K562 (cell line): ENCODE measurements at regions not wholly inside any gene's neighbourhood (a gene's known extent, or its start where the extent isn't known, plus 50 kb on each side); places are given as distances from the start of the nearest gene placed in this dataset.

ENCODE experiments used
- ATAC-seq: fragments of 200-7000 bp; cut with Tn5 transposase; 3 replicates; pipeline ENCODE4 v1.9.1; 2020; ENCODE audit warnings: moderate library complexity
- BruUV-seq: library from RNA; stranded (reverse); fragments of 400-500 nt; replicated peaks from 2 replicates; lab custom pipeline; 2021; lab: Mats Ljungman, UMichigan
- CTCF ChIA-PET: fragments of 300-600 bp; formaldehyde crosslinking; extraction: SDS; loops from one replicate; lab custom pipeline; 2021; ENCODE audit warnings: low intra/inter-chr PET ratio; lab: Yijun Ruan, JAX
- POLR2A ChIA-PET: fragments of 300-600, 350-650 bp; sonication (Branson Sonifier 250); formaldehyde crosslinking; extraction: SDS; loops from one replicate; lab custom pipeline; 2021; ENCODE audit warnings: antibody characterized with exemption, inconsistent platforms; lab: Yijun Ruan, JAX
- DNase-seq, 4 experiments: peaks; one replicate each; pipeline versions ENCODE4 v3.0.0 to v3.0.0-alpha.2; 2011 to 2018; ENCODE audit warnings: low spot score in 3 of 4, mixed read lengths in 3 of 4; ENCODE audit errors: extremely low read depth in 1 of 4
- FAIRE-seq: peaks from 2 replicates; lab custom pipeline; 2011; peaks lifted over from hg19 to GRCh38; lab: Jason Lieb, UNC
- H2AFZ ChIP-seq: 2 replicates; pipeline ENCODE4 v1.6.0; 2011; ENCODE audit warnings: low read depth, low read length, control low read depth, inconsistent platforms
- H3K27ac ChIP-seq: fragments of 200-600 bp; 3 replicates; pipeline ENCODE4 v1.8.0; 2011; ENCODE audit warnings: low read depth, mild to moderate bottlenecking, control low read depth, inconsistent platforms, low read length, moderate library complexity, mixed read lengths; ENCODE audit errors: extremely low read depth
- H3K27me3 ChIP-seq, 2 experiments: fragments of 300-600 bp in 1 of 2; 2 replicates in 1 of 2; 3 replicates in 1 of 2; pipeline versions ENCODE4 v1.6.0 to v1.8.0; 2011; ENCODE audit warnings: inconsistent platforms in 2 of 2, low read length in 2 of 2, mild to moderate bottlenecking in 1 of 2, mixed read lengths in 1 of 2, moderate library complexity in 1 of 2; ENCODE audit not compliant: control insufficient read depth in 2 of 2, insufficient read depth in 2 of 2
- H3K36me3 ChIP-seq: fragments of 300-600 bp; 3 replicates; pipeline ENCODE4 v1.8.0; 2011; ENCODE audit warnings: mild to moderate bottlenecking, low read length, inconsistent platforms; ENCODE audit not compliant: control insufficient read depth, insufficient read depth
- H3K4me1 ChIP-seq, 2 experiments: fragments of 200-600 bp in 1 of 2; replicated peaks in 1 of 2; 2 replicates in 1 of 2; 3 replicates in 1 of 2; pipeline versions ENCODE4 v1.5.1 to v1.8.0; 2011; ENCODE audit warnings: inconsistent platforms in 2 of 2, low read length in 2 of 2, mild to moderate bottlenecking in 1 of 2, mixed read lengths in 1 of 2, moderate library complexity in 1 of 2; ENCODE audit not compliant: control insufficient read depth in 2 of 2, insufficient read depth in 2 of 2
- H3K4me2 ChIP-seq: 2 replicates; pipeline ENCODE4 v1.6.1; 2011; ENCODE audit warnings: low read length, control low read depth, inconsistent platforms, mixed read lengths; ENCODE audit not compliant: insufficient read depth
- H3K4me3 ChIP-seq: fragments of 200-600 bp; sonication (generic), shearing (Covaris generic); 2 replicates; pipeline ENCODE4 v1.5.1; 2016; ENCODE audit warnings: control low read depth, inconsistent platforms
- H3K79me2 ChIP-seq: fragments of 200-600 bp; 3 replicates; pipeline ENCODE4 v1.8.0; 2011; ENCODE audit warnings: low read length, inconsistent platforms; ENCODE audit not compliant: control insufficient read depth, insufficient read depth
- H3K9ac ChIP-seq, 2 experiments: 2 replicates each; pipeline versions ENCODE4 v1.6.0 to v1.6.1; 2011; ENCODE audit warnings: low read depth in 2 of 2, low read length in 2 of 2, control low read depth in 1 of 2, inconsistent platforms in 1 of 2, mild to moderate bottlenecking in 1 of 2, mixed read lengths in 1 of 2; ENCODE audit not compliant: insufficient read depth in 1 of 2
- H3K9me1 ChIP-seq: one replicate; pipeline ENCODE4 v1.6.0; 2011; ENCODE audit warnings: inconsistent platforms, mild to moderate bottlenecking, low read length, moderate library complexity; ENCODE audit not compliant: control insufficient read depth, insufficient read depth
- H3K9me3 ChIP-seq: replicated peaks from 2 replicates; pipeline ENCODE4 v1.5.1; 2011; ENCODE audit warnings: low read depth, low read length, inconsistent platforms; ENCODE audit not compliant: control insufficient read depth, insufficient read depth
- H4K20me1 ChIP-seq: replicated peaks from 2 replicates; pipeline ENCODE4 v1.6.1; 2011; ENCODE audit warnings: low read length, inconsistent platforms, mixed read lengths; ENCODE audit not compliant: control insufficient read depth, insufficient read depth
- BRD9 ChIP-seq: fragments of 450-650 bp; IDR thresholded peaks from 2 replicates; pipeline ENCODE4 v1.6.1; 2018; ENCODE audit warnings: low read depth; ENCODE audit not compliant: partially characterized antibody
- CCAR2 ChIP-seq: fragments of 200-400 bp; formaldehyde crosslinking; IDR thresholded peaks from 2 replicates; pipeline ENCODE4 v1.6.1; 2017; ENCODE audit warnings: mild to moderate bottlenecking, low read depth, low read length
- ETV1 ChIP-seq: fragments of 450-650 bp; conservative IDR thresholded peaks from 2 replicates; pipeline ENCODE4 v1.6.1; 2016; ENCODE audit warnings: missing genetic modification characterization, control low read depth, low read depth, missing compliant biosample characterization
- FOSL1 ChIP-seq: fragments of 200-800 bp; sonication (Bioruptor generic); conservative IDR thresholded peaks from 2 replicates; pipeline ENCODE4 v1.6.1; 2016; ENCODE audit warnings: missing genetic modification characterization, missing compliant biosample characterization
- RBBP5 ChIP-seq: fragments of 200-600 bp; sonication (generic); IDR thresholded peaks from 2 replicates; pipeline ENCODE4 v1.6.1; 2012; ENCODE audit warnings: borderline replicate concordance, mild to moderate bottlenecking, low read length, control low read depth, inconsistent platforms; ENCODE audit not compliant: insufficient read depth, poor library complexity, severe bottlenecking
- RFX1 ChIP-seq: fragments of 450-650 bp; IDR thresholded peaks from 2 replicates; pipeline ENCODE4 v1.6.1; 2016; ENCODE audit warnings: mild to moderate bottlenecking, moderate library complexity
- SNIP1 ChIP-seq: fragments of 450-650 bp; IDR thresholded peaks from 2 replicates; pipeline ENCODE4 v1.7.1; 2017; ENCODE audit warnings: low read depth, mild to moderate bottlenecking
- SP2 ChIP-seq: IDR thresholded peaks from 2 replicates; pipeline ENCODE4 v1.6.1; 2011; ENCODE audit warnings: mild to moderate bottlenecking, low read depth, low read length, moderate library complexity; ENCODE audit not compliant: poor library complexity, severe bottlenecking; ENCODE audit errors: extremely low read depth
- ZBTB9 ChIP-seq: fragments of 450-650 bp; formaldehyde crosslinking; IDR thresholded peaks from 2 replicates; pipeline ENCODE4 v1.4.0; 2020; ENCODE audit warnings: mild to moderate bottlenecking, moderate library complexity
- ZNF740 ChIP-seq, 3 experiments: fragments of 200-800 bp in 1 of 3; sonication (Bioruptor generic) in 1 of 3; sonication (generic) in 1 of 3; formaldehyde crosslinking in 1 of 3; IDR thresholded peaks; 2 replicates each; pipeline versions ENCODE4 v1.6.1 to v1.8.0; 2016 to 2022; ENCODE audit warnings: mild to moderate bottlenecking in 2 of 3, missing compliant biosample characterization in 2 of 3, missing genetic modification characterization in 2 of 3, missing genetic modification reagents in 1 of 3
- ZNF830 ChIP-seq: fragments of 250-450 bp; sonication (Bioruptor Pico); IDR thresholded peaks from 2 replicates; pipeline ENCODE4 v1.5.0; 2021; ENCODE audit warnings: mild to moderate bottlenecking
- WGBS: fragments of 100-300 bp; shearing (Covaris generic); methylation state at CpG from one replicate; pipeline ENCODE4 v1.1.6; 2016; ENCODE audit warnings: low coverage, mixed read lengths; ENCODE audit not compliant: insufficient coverage; ENCODE audit errors: missing lambda C conversion rate; 5-methylcytosine and 5-hydroxymethylcytosine counted together
- in situ Hi-C: fragments of 300-500 bp; cut with MboI; formaldehyde crosslinking; loops from 4 replicates; pipeline ENCODE4 v1.15.0; 2018; ENCODE audit warnings: inconsistent platforms, mixed read lengths
- intact Hi-C: fragments of 100-400 bp; cut with micrococcal nuclease; formaldehyde crosslinking; loops from 2 replicates; pipeline ENCODE4 v1.14.2; 2022
- TF ChIP-seq, protein P1 (sequence below), 3 experiments: IDR thresholded peaks in 2 of 3; conservative IDR thresholded peaks in 1 of 3; 2 replicates each; pipeline ENCODE4 v1.5.1; 2011 to 2012; ENCODE audit warnings: low read length in 3 of 3, mild to moderate bottlenecking in 3 of 3, control low read depth in 2 of 3, improper control_type of control experiment in 1 of 3, inconsistent platforms in 1 of 3, low read depth in 1 of 3, mixed read lengths in 1 of 3, moderate library complexity in 1 of 3; ENCODE audit not compliant: insufficient read depth in 2 of 3
- TF ChIP-seq, protein P2 (sequence below): fragments of 250-450 bp; sonication (Bioruptor Pico); IDR thresholded peaks from 2 replicates; pipeline ENCODE4 v1.8.0; 2021; ENCODE audit warnings: moderate library complexity, mild to moderate bottlenecking, inconsistent platforms

DNA sequence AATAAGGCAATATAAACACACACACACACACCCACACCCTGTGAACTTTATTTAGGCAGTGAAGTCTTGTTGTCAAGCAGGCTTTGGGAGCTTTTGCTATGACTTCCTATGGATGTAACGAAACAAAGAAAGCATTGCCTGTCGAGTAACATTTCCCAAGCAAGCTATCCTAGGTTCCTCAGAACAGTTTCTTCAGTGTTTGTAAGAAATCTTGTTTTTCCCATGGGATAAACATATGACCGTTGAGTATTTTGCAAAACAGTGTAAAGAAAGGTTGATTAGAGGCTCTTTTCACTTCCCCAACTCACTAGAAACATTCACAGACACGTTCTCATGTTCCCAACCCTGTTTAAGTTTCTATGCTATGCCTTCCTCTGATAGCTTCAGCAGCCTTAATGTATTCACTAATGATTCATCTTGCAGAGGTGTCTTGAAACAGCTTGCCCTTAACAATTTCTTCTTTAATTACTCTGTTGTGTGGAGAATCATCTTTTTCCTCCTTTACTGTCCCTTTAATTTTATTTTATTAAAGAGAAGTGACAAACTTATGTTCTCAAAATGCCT lies 1947.1 kb upstream of the TENM3 start (continued):
- TF ChIP-seq, protein P1, sequence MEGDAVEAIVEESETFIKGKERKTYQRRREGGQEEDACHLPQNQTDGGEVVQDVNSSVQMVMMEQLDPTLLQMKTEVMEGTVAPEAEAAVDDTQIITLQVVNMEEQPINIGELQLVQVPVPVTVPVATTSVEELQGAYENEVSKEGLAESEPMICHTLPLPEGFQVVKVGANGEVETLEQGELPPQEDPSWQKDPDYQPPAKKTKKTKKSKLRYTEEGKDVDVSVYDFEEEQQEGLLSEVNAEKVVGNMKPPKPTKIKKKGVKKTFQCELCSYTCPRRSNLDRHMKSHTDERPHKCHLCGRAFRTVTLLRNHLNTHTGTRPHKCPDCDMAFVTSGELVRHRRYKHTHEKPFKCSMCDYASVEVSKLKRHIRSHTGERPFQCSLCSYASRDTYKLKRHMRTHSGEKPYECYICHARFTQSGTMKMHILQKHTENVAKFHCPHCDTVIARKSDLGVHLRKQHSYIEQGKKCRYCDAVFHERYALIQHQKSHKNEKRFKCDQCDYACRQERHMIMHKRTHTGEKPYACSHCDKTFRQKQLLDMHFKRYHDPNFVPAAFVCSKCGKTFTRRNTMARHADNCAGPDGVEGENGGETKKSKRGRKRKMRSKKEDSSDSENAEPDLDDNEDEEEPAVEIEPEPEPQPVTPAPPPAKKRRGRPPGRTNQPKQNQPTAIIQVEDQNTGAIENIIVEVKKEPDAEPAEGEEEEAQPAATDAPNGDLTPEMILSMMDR (IDR thresholded peaks at IDR 0.05 in 2 of 3, conservative IDR thresholded peaks at IDR 0.05 in 1 of 3; ENCODE audit: insufficient read depth in 2 of 3, low read depth in 1 of 3, low read length in 3 of 3): no peak
- TF ChIP-seq RBBP5: no peak

GRCh38 chr4:180304321-180304720 lies 1938.9 kb upstream of the TENM3 start:
- ChIA-PET CTCF (no interaction called here), POLR2A (no interaction called here)
- Histone ChIP-seq H3K27me3 (no peaks in the 10 kb centered on the region), H3K36me3 (no peaks in the 10 kb centered on the region), H3K4me1 (no peaks in the 10 kb centered on the region), H3K4me3 (no peak overlapping the region), H2AFZ (no peak overlapping the region), H3K9ac (no peak overlapping the region), H4K20me1 (no peaks in the 10 kb centered on the region), H3K4me2 (no peak overlapping the region), H3K9me1 (no peaks in the 10 kb centered on the region), H3K79me2 (no peaks in the 10 kb centered on the region), H3K9me3 (no peaks in the 10 kb centered on the region; the same call in 1 of the 2 replicates), H3K27ac (no peak overlapping the region)
- intact Hi-C loops: no loop called here
- in situ Hi-C loops: no loop called here
- FAIRE-seq: no peak
- WGBS: 0% methylated on average over 4 of the region's 4 CpGs
- no peak for ATAC-seq
- BruUV-seq: no TSS peak
- TF ChIP-seq, protein P2, sequence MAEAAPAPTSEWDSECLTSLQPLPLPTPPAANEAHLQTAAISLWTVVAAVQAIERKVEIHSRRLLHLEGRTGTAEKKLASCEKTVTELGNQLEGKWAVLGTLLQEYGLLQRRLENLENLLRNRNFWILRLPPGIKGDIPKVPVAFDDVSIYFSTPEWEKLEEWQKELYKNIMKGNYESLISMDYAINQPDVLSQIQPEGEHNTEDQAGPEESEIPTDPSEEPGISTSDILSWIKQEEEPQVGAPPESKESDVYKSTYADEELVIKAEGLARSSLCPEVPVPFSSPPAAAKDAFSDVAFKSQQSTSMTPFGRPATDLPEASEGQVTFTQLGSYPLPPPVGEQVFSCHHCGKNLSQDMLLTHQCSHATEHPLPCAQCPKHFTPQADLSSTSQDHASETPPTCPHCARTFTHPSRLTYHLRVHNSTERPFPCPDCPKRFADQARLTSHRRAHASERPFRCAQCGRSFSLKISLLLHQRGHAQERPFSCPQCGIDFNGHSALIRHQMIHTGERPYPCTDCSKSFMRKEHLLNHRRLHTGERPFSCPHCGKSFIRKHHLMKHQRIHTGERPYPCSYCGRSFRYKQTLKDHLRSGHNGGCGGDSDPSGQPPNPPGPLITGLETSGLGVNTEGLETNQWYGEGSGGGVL (CRISPR knock-in tag): no peak
- TF ChIP-seq ZBTB9 (CRISPR knock-in tag) (no peak), ZNF830 (no peak), CCAR2 (no peak), SP2 (no peak), ETV1 (no peak), RFX1 (no peak), BRD9 (no peak), SNIP1 (no peak), FOSL1 (no peak), ZNF740 (CRISPR knock-in tag; IDR thresholded peaks at IDR 0.05) (no peak), ZNF740 (tag; IDR thresholded peaks at IDR 0.05) (no peak)
- DNase-seq: no peak
